Left ventricle myocardium inferior (tissue), 1 donor: ENCODE measurements at regions not wholly inside any gene's neighbourhood (a gene's known extent, or its start where the extent isn't known, plus 50 kb on each side); places are given as distances from the start of the nearest gene placed in this dataset.

Experiments
- DNase-seq: peaks from one replicate; pipeline ENCODE4 v3.0.0-alpha.2; 2020
- H3K27ac ChIP-seq: fragments of 200-600 bp; replicated peaks from 2 replicates; pipeline ENCODE4 v1.8.0; 2021
- H3K27me3 ChIP-seq: fragments of 200-600 bp; 2 replicates; pipeline ENCODE4 v1.8.0; 2021; ENCODE audit warnings: low read depth
- H3K36me3 ChIP-seq: fragments of 200-600 bp; 2 replicates; pipeline ENCODE4 v1.8.0; 2021
- H3K4me1 ChIP-seq: fragments of 200-600 bp; 2 replicates; pipeline ENCODE4 v1.8.0; 2021
- H3K4me3 ChIP-seq: fragments of 200-600 bp; 2 replicates; pipeline ENCODE4 v1.8.0; 2021; ENCODE audit warnings: mild to moderate bottlenecking, moderate library complexity
- H3K9me3 ChIP-seq: fragments of 200-600 bp; replicated peaks from 2 replicates; pipeline ENCODE4 v1.8.0; 2021
- CTCF ChIP-seq: fragments of 200-600 bp; IDR thresholded peaks from 2 replicates; pipeline ENCODE4 v1.8.0; 2021; ENCODE audit warnings: antibody characterized with exemption, mild to moderate bottlenecking, borderline replicate concordance
- intact Hi-C: fragments of 100-400 bp; cut with micrococcal nuclease; formaldehyde crosslinking; loops from one replicate; pipeline ENCODE4 v1.11.0; 2022
- donor health status: DM: no; HTN: yes; CAD: no; lungs with severe emphysema.

- no peak for DNase-seq
- intact Hi-C loops = no loop called here
These were observed 297.0 kb upstream of the FAT1 start for GRCh38 chr4:187020676-187021075.

GRCh38 chr4:187021436-187022205 is 298.0 kb upstream of the FAT1 start:
- no peak for DNase-seq
- intact Hi-C loops = no loop called here
- no peak for TF ChIP-seq CTCF

More at GRCh38 chr4:187020676-187021075, 297.0 kb upstream of the FAT1 start:
- Histone ChIP-seq H3K4me3 (no peak overlapping the region), H3K4me1 (no peaks in the 10 kb centered on the region), H3K27ac (no peak overlapping the region), H3K36me3 (no peaks in the 10 kb centered on the region), H3K27me3 (no peaks in the 10 kb centered on the region), H3K9me3 (no peaks in the 10 kb centered on the region)
- TF ChIP-seq CTCF = no peak

GRCh38 chr4:187027272-187027671 is 303.6 kb upstream of the FAT1 start:
- no peak for TF ChIP-seq CTCF
- Histone ChIP-seq H3K4me3 (no peak overlapping the region), H3K4me1 (no peaks in the 10 kb centered on the region), H3K27me3 (no peaks in the 10 kb centered on the region), H3K27ac (no peak overlapping the region), H3K36me3 (no peaks in the 10 kb centered on the region), H3K9me3 (peaks cover 13% of the 10 kb centered on the region)
- DNase-seq = no peak
- intact Hi-C loops = no loop called here

More at GRCh38 chr4:187021436-187022205, 298.0 kb upstream of the FAT1 start:
- H3K27ac ChIP-seq = no peak overlapping the region
- H3K4me1 ChIP-seq = no peaks in the 10 kb centered on the region
- H3K9me3 ChIP-seq = peaks cover 7% of the 10 kb centered on the region
- H3K27me3 ChIP-seq = no peaks in the 10 kb centered on the region
- H3K4me3 ChIP-seq = no peak overlapping the region
- H3K36me3 ChIP-seq = no peaks in the 10 kb centered on the region

GRCh38 chr4:187042251-187042650 is 318.6 kb upstream of the FAT1 start:
- Histone ChIP-seq H3K4me3 (no peak overlapping the region), H3K36me3 (no peaks in the 10 kb centered on the region), H3K4me1 (no peaks in the 10 kb centered on the region), H3K27ac (no peak overlapping the region), H3K27me3 (no peaks in the 10 kb centered on the region), H3K9me3 (no peaks in the 10 kb centered on the region)
- TF ChIP-seq CTCF = no peak
- DNase-seq = no peak
- intact Hi-C loops = no loop called here

- Histone ChIP-seq H3K36me3 (no peaks in the 10 kb centered on the region), H3K27me3 (no peaks in the 10 kb centered on the region), H3K4me3 (no peak overlapping the region), H3K27ac (no peak overlapping the region), H3K9me3 (peaks cover 6% of the 10 kb centered on the region), H3K4me1 (no peaks in the 10 kb centered on the region)
- no peak for DNase-seq
- intact Hi-C loops = no loop called here
- TF ChIP-seq CTCF = no peak
These were observed 322.8 kb upstream of the FAT1 start for GRCh38 chr4:187046471-187046870.
